AG04450 (cell line): ENCODE measurements at regions not wholly inside any gene's neighbourhood (a gene's known extent, or its start where the extent isn't known, plus 50 kb on each side); places are given as distances from the start of the nearest gene placed in this dataset.
A peak's percentile ranks its signal among the peaks of the same experiment; 100 is the strongest.
"Not testable (repeated sequence)": the region's sequence is repeated elsewhere in the genome, so short reads cannot be mapped to it uniquely, and the experiment has no call there.

ENCODE experiments used
- CTCF ChIA-PET: fragments of 300-600, 350-600 bp; formaldehyde crosslinking; extraction: SDS; loops from one replicate; lab custom pipeline; 2022; ENCODE audit warnings: antibody characterized with exemption, inconsistent platforms; lab: Charles Lee
- POLR2A ChIA-PET: fragments of 350-600 bp; formaldehyde crosslinking; extraction: SDS; loops from one replicate; lab custom pipeline; 2021; ENCODE audit warnings: antibody characterized with exemption, inconsistent platforms; lab: Yijun Ruan, JAX
- DNase-seq: peaks from one replicate; pipeline ENCODE4 v3.0.0-alpha.2; 2011; ENCODE audit warnings: low read depth, low spot score
- H3K27ac ChIP-seq: one replicate; pipeline ENCODE4 v1.5.1; 2012; ENCODE audit warnings: low read depth, low read length, control low read depth
- H3K27me3 ChIP-seq: one replicate; pipeline ENCODE4 v1.6.0; 2012; ENCODE audit warnings: low read length; ENCODE audit not compliant: control insufficient read depth, insufficient read depth
- H3K4me3 ChIP-seq: 2 replicates; pipeline ENCODE4 v1.5.1; 2011; ENCODE audit warnings: mild to moderate bottlenecking, low read depth, low read length, control low read depth
- H3K9me3 ChIP-seq: 2 replicates; pipeline ENCODE4 v1.5.1; 2012; ENCODE audit warnings: low read length; ENCODE audit not compliant: control insufficient read depth, insufficient read depth
- TF ChIP-seq, protein P1 (sequence below): IDR thresholded peaks from 2 replicates; pipeline ENCODE4 v1.5.1; 2011; ENCODE audit warnings: low read depth, low read length, control low read depth, inconsistent platforms

DNA sequence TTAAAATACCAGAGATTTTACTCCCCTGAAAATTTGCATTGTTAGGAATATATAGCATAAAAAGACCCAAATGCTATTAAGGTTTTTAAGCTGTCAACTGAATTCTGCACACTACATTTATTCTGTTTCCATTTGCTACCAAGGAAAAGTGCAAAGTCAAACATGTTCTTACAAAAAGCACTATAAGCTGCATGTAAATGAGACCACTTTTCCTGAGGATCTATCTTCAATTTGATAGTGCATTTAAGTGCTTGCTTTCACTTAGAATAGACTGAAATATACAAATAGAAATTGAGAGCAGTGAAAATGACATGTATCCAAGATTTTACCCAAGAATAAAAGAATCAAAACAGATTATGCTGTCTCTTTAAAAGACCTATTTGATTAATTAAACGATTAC lies 1216.2 kb downstream of the ROBO2 start:
- H3K4me3 ChIP-seq: no peak overlapping the region
- ChIA-PET POLR2A (no interaction called here), CTCF (no interaction called here)
- no peaks in the 10 kb centered on the region for H3K9me3 ChIP-seq
- H3K27ac ChIP-seq: no peak overlapping the region
- no peak for DNase-seq
- TF ChIP-seq, protein P1, sequence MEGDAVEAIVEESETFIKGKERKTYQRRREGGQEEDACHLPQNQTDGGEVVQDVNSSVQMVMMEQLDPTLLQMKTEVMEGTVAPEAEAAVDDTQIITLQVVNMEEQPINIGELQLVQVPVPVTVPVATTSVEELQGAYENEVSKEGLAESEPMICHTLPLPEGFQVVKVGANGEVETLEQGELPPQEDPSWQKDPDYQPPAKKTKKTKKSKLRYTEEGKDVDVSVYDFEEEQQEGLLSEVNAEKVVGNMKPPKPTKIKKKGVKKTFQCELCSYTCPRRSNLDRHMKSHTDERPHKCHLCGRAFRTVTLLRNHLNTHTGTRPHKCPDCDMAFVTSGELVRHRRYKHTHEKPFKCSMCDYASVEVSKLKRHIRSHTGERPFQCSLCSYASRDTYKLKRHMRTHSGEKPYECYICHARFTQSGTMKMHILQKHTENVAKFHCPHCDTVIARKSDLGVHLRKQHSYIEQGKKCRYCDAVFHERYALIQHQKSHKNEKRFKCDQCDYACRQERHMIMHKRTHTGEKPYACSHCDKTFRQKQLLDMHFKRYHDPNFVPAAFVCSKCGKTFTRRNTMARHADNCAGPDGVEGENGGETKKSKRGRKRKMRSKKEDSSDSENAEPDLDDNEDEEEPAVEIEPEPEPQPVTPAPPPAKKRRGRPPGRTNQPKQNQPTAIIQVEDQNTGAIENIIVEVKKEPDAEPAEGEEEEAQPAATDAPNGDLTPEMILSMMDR: no peak
- no peaks in the 10 kb centered on the region for H3K27me3 ChIP-seq

GRCh38 chr3:78257951-78258530 lies 1218.1 kb downstream of the ROBO2 start:
- Histone ChIP-seq H3K4me3 (no peak overlapping the region), H3K27ac (no peak overlapping the region), H3K27me3 (no peaks in the 10 kb centered on the region), H3K9me3 (no peaks in the 10 kb centered on the region)
- CTCF ChIA-PET: interaction anchor here (0.6 kb wide), 1 partner anchor 1155 kb away, joined by 4 read pairs; no protein-coding TSS in a partner anchor
- DNase-seq: no peak
- TF ChIP-seq, protein P1: no peak
- POLR2A ChIA-PET: no interaction called here

GRCh38 chr3:78258798-78259197 lies 1218.9 kb downstream of the ROBO2 start:
- TF ChIP-seq, protein P1: no peak
- H3K27ac ChIP-seq: peak overlapping the region; percentile 63
- CTCF ChIA-PET: no interaction called here
- POLR2A ChIA-PET: no interaction called here
- peak; percentile 63 for DNase-seq
- no peaks in the 10 kb centered on the region for H3K27me3 ChIP-seq
- no peak overlapping the region for H3K4me3 ChIP-seq
- no peaks in the 10 kb centered on the region for H3K9me3 ChIP-seq

GRCh38 chr3:78260388-78260787 lies 1220.5 kb downstream of the ROBO2 start:
- Histone ChIP-seq H3K27me3 (no peaks in the 10 kb centered on the region), H3K9me3 (no peaks in the 10 kb centered on the region), H3K27ac (no peak overlapping the region), H3K4me3 (no peak overlapping the region)
- DNase-seq: no peak
- TF ChIP-seq, protein P1: no peak
- ChIA-PET POLR2A (no interaction called here), CTCF (interaction anchor here (0.6 kb wide), 2 partner anchors 386 to 759 kb away, joined by 4 to 7 read pairs; no protein-coding TSS in a partner anchor)

DNA sequence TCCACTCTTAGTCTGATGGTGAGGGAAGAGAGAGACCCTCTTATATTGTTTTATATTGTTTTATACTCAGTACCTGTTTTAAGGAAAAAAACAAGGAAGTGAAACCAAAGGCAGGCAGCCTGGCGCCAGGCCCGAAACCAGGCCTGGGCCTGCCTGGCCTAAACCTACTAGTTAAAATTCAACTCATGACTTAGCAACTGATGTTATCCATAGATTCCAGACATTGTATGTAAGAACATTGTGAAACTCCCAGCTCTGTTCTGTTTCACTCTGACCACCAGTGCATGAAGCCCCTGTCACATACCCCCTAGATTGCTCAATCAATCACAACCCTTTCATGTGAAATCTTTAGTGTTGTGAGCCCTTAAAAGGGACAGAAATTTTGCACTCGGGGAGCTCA lies 1226.7 kb downstream of the ROBO2 start:
- H3K4me3 ChIP-seq, H3K9me3 ChIP-seq, DNase-seq, H3K27me3 ChIP-seq, CTCF ChIA-PET, H3K27ac ChIP-seq, POLR2A ChIA-PET: not testable (repeated sequence)
